ENCODE measurements at regions not wholly inside any gene's neighbourhood (a gene's known extent, or its start where the extent isn't known, plus 50 kb on each side); places are given as distances from the start of the nearest gene placed in this dataset.

DNA sequence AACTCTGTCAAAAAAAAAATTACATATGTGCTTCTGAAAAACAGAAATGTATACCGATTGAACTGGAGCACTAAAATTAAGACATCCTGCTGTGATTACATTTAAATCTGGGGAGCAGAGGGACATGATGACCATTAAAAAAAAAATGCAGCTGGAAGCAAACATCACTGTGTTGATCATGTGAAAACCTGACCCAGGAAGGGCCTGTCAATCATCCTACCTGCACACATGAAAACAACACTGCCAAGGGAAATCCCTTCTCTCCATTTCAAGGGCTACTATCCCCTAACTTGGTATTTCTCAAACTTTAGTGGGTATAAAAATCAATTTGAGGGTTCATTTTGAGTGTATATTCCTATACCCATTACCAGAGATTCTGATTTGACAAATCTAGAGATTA lies 719.9 kb upstream of the CBLB start:
- H3K79me2 ChIP-seq (ENCODE audit: insufficient read depth, low read length), result no peaks in the 10 kb centered on the region
- no peaks in the 10 kb centered on the region for H4K20me1 ChIP-seq (ENCODE audit: insufficient read depth, low read length)
- H3K4me2 ChIP-seq (ENCODE audit: low read length), result no peak overlapping the region
- H3K4me3 ChIP-seq (ENCODE audit: low read depth, low read length, poor library complexity, severe bottlenecking), result no peak overlapping the region
- H3K9me3 ChIP-seq (ENCODE audit: low read length), result peaks cover 2% of the 10 kb centered on the region; the same call in 1 of the 2 replicates
- H3K9ac ChIP-seq (ENCODE audit: low read length), result no peak overlapping the region
- TF ChIP-seq, protein P1, sequence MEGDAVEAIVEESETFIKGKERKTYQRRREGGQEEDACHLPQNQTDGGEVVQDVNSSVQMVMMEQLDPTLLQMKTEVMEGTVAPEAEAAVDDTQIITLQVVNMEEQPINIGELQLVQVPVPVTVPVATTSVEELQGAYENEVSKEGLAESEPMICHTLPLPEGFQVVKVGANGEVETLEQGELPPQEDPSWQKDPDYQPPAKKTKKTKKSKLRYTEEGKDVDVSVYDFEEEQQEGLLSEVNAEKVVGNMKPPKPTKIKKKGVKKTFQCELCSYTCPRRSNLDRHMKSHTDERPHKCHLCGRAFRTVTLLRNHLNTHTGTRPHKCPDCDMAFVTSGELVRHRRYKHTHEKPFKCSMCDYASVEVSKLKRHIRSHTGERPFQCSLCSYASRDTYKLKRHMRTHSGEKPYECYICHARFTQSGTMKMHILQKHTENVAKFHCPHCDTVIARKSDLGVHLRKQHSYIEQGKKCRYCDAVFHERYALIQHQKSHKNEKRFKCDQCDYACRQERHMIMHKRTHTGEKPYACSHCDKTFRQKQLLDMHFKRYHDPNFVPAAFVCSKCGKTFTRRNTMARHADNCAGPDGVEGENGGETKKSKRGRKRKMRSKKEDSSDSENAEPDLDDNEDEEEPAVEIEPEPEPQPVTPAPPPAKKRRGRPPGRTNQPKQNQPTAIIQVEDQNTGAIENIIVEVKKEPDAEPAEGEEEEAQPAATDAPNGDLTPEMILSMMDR (IDR thresholded peaks at IDR 0.05; ENCODE audit: low read length), result no peak
- TF ChIP-seq EZH2 (IDR thresholded peaks at IDR 0.05; ENCODE audit: borderline replicate concordance, low read length), result no peak
- H3K27me3 ChIP-seq (ENCODE audit: insufficient read depth, low read length), result no peaks in the 10 kb centered on the region
- H3K9me2 ChIP-seq (ENCODE audit: low read depth, low read length), result no peaks in the 10 kb centered on the region
- H2AFZ ChIP-seq (ENCODE audit: low read length), result no peak overlapping the region
- H3K36me3 ChIP-seq (ENCODE audit: insufficient read depth, low read length), result no peaks in the 10 kb centered on the region
- no peaks in the 10 kb centered on the region; the same call in 1 of the 2 replicates for H3F3A ChIP-seq (ENCODE audit: insufficient read depth, low read length)
- H3K27ac ChIP-seq (ENCODE audit: low read depth, low read length, poor library complexity, severe bottlenecking), result no peak overlapping the region
- H3K4me1 ChIP-seq (ENCODE audit: insufficient read depth, low read length, severe bottlenecking), result peaks cover 10% of the 10 kb centered on the region

DNA sequence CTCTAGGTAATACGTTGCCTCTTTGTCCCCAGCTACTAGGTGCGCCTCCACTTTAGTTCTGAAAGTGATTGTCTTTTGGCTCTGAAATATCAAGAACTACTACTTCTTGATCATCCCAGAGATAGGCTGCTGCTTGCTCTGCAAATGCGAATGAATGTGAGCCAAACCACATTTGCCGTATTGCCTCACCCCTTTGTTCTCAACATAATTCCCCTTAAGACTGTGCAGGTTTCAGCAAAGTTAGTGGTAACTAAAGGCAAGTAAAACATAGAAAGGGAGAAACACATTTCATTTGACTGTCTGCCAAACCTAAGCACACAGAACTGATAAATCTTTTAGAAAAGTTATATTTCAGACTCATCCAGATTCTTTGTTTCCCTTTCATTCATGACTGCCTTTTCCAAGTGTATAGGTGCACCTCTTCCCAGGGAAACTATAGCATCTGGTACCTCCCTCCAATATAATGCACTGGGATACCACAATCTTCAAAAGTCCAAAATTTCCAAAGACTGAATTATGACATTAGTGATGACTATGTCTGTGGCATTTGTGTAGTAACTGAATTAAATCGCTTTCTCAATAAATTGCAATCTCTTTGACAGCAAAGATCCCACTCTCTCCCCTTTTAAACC lies 720.6 kb upstream of the CBLB start:
- Histone ChIP-seq H3K27ac (ENCODE audit: low read depth, low read length, poor library complexity, severe bottlenecking) (no peak overlapping the region), H3K9me3 (ENCODE audit: low read length) (peaks cover 6% of the 10 kb centered on the region; the same call in 1 of the 2 replicates), H3K4me1 (ENCODE audit: insufficient read depth, low read length, severe bottlenecking) (peaks cover 3% of the 10 kb centered on the region), H3K79me2 (ENCODE audit: insufficient read depth, low read length) (no peaks in the 10 kb centered on the region), H3K9me2 (ENCODE audit: low read depth, low read length) (no peaks in the 10 kb centered on the region), H3K36me3 (ENCODE audit: insufficient read depth, low read length) (no peaks in the 10 kb centered on the region), H3K4me3 (ENCODE audit: low read depth, low read length, poor library complexity, severe bottlenecking) (no peak overlapping the region), H4K20me1 (ENCODE audit: insufficient read depth, low read length) (no peaks in the 10 kb centered on the region), H3K4me2 (ENCODE audit: low read length) (no peak overlapping the region), H3K27me3 (ENCODE audit: insufficient read depth, low read length) (no peaks in the 10 kb centered on the region), H3K9ac (ENCODE audit: low read length) (no peak overlapping the region), H3F3A (ENCODE audit: insufficient read depth, low read length) (no peaks in the 10 kb centered on the region; the same call in 1 of the 2 replicates), H2AFZ (ENCODE audit: low read length) (no peak overlapping the region)
- TF ChIP-seq, protein P1 (IDR thresholded peaks at IDR 0.05; ENCODE audit: low read length), result no peak
- no peak for TF ChIP-seq EZH2 (IDR thresholded peaks at IDR 0.05; ENCODE audit: borderline replicate concordance, low read length)

DNA sequence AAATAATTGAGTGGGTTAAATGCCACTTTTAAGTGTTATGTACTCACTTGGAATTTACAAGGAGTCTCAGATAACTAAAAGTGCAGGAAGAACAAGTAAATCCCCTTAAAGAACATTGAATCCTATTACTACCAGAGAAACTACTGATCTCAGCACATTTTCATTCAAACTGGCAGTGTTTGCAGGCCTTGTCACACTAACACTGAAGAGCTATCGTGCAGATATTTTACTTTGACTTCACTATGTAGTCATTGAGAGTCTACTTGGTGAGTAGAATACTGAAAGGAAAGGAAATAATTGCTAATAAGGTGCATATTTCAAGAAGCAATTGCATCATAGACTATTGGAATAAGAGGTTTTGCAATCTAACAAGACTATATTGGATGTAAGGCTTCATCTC lies 721.4 kb upstream of the CBLB start:
- TF ChIP-seq EZH2 (IDR thresholded peaks at IDR 0.05; ENCODE audit: borderline replicate concordance, low read length), result no peak
- TF ChIP-seq, protein P1 (IDR thresholded peaks at IDR 0.05; ENCODE audit: low read length), result no peak
- Histone ChIP-seq H3K9me2 (ENCODE audit: low read depth, low read length) (no peaks in the 10 kb centered on the region), H2AFZ (ENCODE audit: low read length) (peak overlapping the region; percentile 36; the same call in 1 of the 2 replicates), H3K79me2 (ENCODE audit: insufficient read depth, low read length) (no peaks in the 10 kb centered on the region), H3K4me1 (ENCODE audit: insufficient read depth, low read length, severe bottlenecking) (no peaks in the 10 kb centered on the region), H3K36me3 (ENCODE audit: insufficient read depth, low read length) (no peaks in the 10 kb centered on the region), H3K27ac (ENCODE audit: low read depth, low read length, poor library complexity, severe bottlenecking) (no peak overlapping the region), H3K9ac (ENCODE audit: low read length) (no peak overlapping the region), H3K9me3 (ENCODE audit: low read length) (peaks cover 6% of the 10 kb centered on the region; the same call in 1 of the 2 replicates), H3F3A (ENCODE audit: insufficient read depth, low read length) (no peaks in the 10 kb centered on the region; the same call in 1 of the 2 replicates), H4K20me1 (ENCODE audit: insufficient read depth, low read length) (no peaks in the 10 kb centered on the region), H3K4me3 (ENCODE audit: low read depth, low read length, poor library complexity, severe bottlenecking) (no peak overlapping the region), H3K4me2 (ENCODE audit: low read length) (no peak overlapping the region), H3K27me3 (ENCODE audit: insufficient read depth, low read length) (no peaks in the 10 kb centered on the region)

Measured in OCI-LY1 (cell line).